Thyroid gland (tissue), 4 donors: ENCODE measurements at regions not wholly inside any gene's neighbourhood (a gene's known extent, or its start where the extent isn't known, plus 50 kb on each side); places are given as distances from the start of the nearest gene placed in this dataset.

ENCODE experiments used
- DNase-seq, 2 donors: peaks; one replicate each; pipeline ENCODE4 v3.0.0-alpha.2; 2019
- H3K27ac ChIP-seq, 3 donors: fragments of 200-600 bp; sonication (generic); 1 replicate in 2 of 3; 2 replicates in 1 of 3; pipeline ENCODE4 v1.5.1; 2016 to 2019; ENCODE audit warnings: mild to moderate bottlenecking in 1 of 3, moderate library complexity in 1 of 3
- H3K27me3 ChIP-seq: fragments of 200-600 bp; sonication (generic); one replicate; pipeline ENCODE4 v1.5.1; 2019
- H3K36me3 ChIP-seq, 2 donors: fragments of 200-600 bp; sonication (generic); one replicate each; pipeline ENCODE4 v1.5.1; 2016 to 2019
- H3K4me1 ChIP-seq, 2 donors: fragments of 200-600 bp; sonication (generic); one replicate each; pipeline ENCODE4 v1.5.1; 2017 to 2019
- H3K4me3 ChIP-seq, 3 donors: fragments of 200-600 bp; sonication (generic); replicated peaks in 1 of 3; 1 replicate in 2 of 3; 2 replicates in 1 of 3; pipeline ENCODE4 v1.5.1; 2016; ENCODE audit warnings: mild to moderate bottlenecking in 1 of 3
- H3K9me3 ChIP-seq: fragments of 200-600 bp; sonication (generic); one replicate; pipeline ENCODE4 v1.5.1; 2017
- CTCF ChIP-seq, 6 experiments: fragments of 200-600 bp in 3 of 6; fragments of 450-650 bp in 3 of 6; sonication (generic) in 3 of 6; IDR thresholded peaks; one replicate each; pipeline ENCODE4 v1.5.1; 2016 to 2019; ENCODE audit warnings: antibody characterized with exemption in 6 of 6, mild to moderate bottlenecking in 2 of 6, inconsistent platforms in 1 of 6, moderate library complexity in 1 of 6
- POLR2A ChIP-seq, 2 donors: fragments of 450-650 bp; IDR thresholded peaks; one replicate each; pipeline ENCODE4 v1.6.1; 2017; ENCODE audit warnings: antibody characterized with exemption in 2 of 2, mild to moderate bottlenecking in 2 of 2, moderate library complexity in 1 of 2
- WGBS, 2 donors: methylation state at CpG; one replicate each; pipeline ENCODE4 v1.1.5; 2017; 5-methylcytosine and 5-hydroxymethylcytosine counted together
- intact Hi-C: fragments of 100-400 bp; cut with DNase I; formaldehyde crosslinking; loops from one replicate; pipeline ENCODE4 v1.15.1; 2023

GRCh38 chrX:129071390-129071789 is 451.9 kb downstream of the SMARCA1 start:
- WGBS, 2 donors: 9 to 15% methylated on average over 2 of the region's 2 CpGs
- no peak for DNase-seq
- TF ChIP-seq POLR2A (IDR thresholded peaks at IDR 0.05) (no peak), CTCF (IDR thresholded peaks at IDR 0.05) (no peak)
- intact Hi-C loops: no loop called here
- Histone ChIP-seq H3K36me3 (no peaks in the 10 kb centered on the region), H3K9me3 (no peaks in the 10 kb centered on the region), H3K27ac (no peak overlapping the region), H3K4me1 (no peaks in the 10 kb centered on the region), H3K27me3 (no peaks in the 10 kb centered on the region), H3K4me3 (no peak overlapping the region)

- no peak for TF ChIP-seq CTCF (IDR thresholded peaks at IDR 0.05)
- no peak for TF ChIP-seq POLR2A (IDR thresholded peaks at IDR 0.05)
- H3K27me3 ChIP-seq: no peaks in the 10 kb centered on the region
- no peak overlapping the region for H3K27ac ChIP-seq
- H3K4me1 ChIP-seq: no peaks in the 10 kb centered on the region
- DNase-seq: no peak
- intact Hi-C loops: no loop called here
- WGBS, 2 donors: 94 to 100% methylated on average over 1 of the region's 1 CpG
- H3K36me3 ChIP-seq: no peaks in the 10 kb centered on the region
- no peak overlapping the region for H3K4me3 ChIP-seq
- H3K9me3 ChIP-seq: no peaks in the 10 kb centered on the region
These were observed 457.4 kb downstream of the SMARCA1 start for GRCh38 chrX:129065895-129066294.

- intact Hi-C loops: no loop called here
- Histone ChIP-seq H3K9me3 (no peaks in the 10 kb centered on the region), H3K27ac (no peak overlapping the region), H3K4me3 (no peak overlapping the region), H3K36me3 (no peaks in the 10 kb centered on the region), H3K27me3 (no peaks in the 10 kb centered on the region), H3K4me1 (no peaks in the 10 kb centered on the region)
- DNase-seq: no peak
- WGBS, 2 donors: 92 to 100% methylated on average over 1 of the region's 1 CpG
- no peak for TF ChIP-seq CTCF (IDR thresholded peaks at IDR 0.05)
- no peak for TF ChIP-seq POLR2A (IDR thresholded peaks at IDR 0.05)
These were observed 464.9 kb downstream of the SMARCA1 start for GRCh38 chrX:129058405-129058804.

GRCh38 chrX:129043138-129043537 is 480.2 kb downstream of the SMARCA1 start:
- no peak for TF ChIP-seq POLR2A (IDR thresholded peaks at IDR 0.05)
- TF ChIP-seq CTCF (IDR thresholded peaks at IDR 0.05): no peak
- no peak overlapping the region for H3K27ac ChIP-seq
- H3K36me3 ChIP-seq: no peaks in the 10 kb centered on the region
- WGBS, 2 donors: 89 to 100% methylated on average over 9 to 10 of the region's 11 CpGs
- DNase-seq: no peak
- H3K27me3 ChIP-seq: no peaks in the 10 kb centered on the region
- no peaks in the 10 kb centered on the region for H3K4me1 ChIP-seq
- H3K4me3 ChIP-seq: no peak overlapping the region
- intact Hi-C loops: no loop called here
- no peaks in the 10 kb centered on the region for H3K9me3 ChIP-seq

GRCh38 chrX:129041319-129041718 is 482.0 kb downstream of the SMARCA1 start:
- Histone ChIP-seq H3K4me1 (no peaks in the 10 kb centered on the region), H3K4me3 (no peak overlapping the region), H3K9me3 (no peaks in the 10 kb centered on the region), H3K27me3 (no peaks in the 10 kb centered on the region), H3K36me3 (no peaks in the 10 kb centered on the region), H3K27ac (no peak overlapping the region)
- no peak for DNase-seq
- intact Hi-C loops: no loop called here
- TF ChIP-seq POLR2A (IDR thresholded peaks at IDR 0.05): no peak
- no peak for TF ChIP-seq CTCF (IDR thresholded peaks at IDR 0.05)
- WGBS, 2 donors: 93% methylated on average over 2 to 3 of the region's 5 CpGs
